ENCODE measurements at regions not wholly inside any gene's neighbourhood (a gene's known extent, or its start where the extent isn't known, plus 50 kb on each side); places are given as distances from the start of the nearest gene placed in this dataset.

DNA sequence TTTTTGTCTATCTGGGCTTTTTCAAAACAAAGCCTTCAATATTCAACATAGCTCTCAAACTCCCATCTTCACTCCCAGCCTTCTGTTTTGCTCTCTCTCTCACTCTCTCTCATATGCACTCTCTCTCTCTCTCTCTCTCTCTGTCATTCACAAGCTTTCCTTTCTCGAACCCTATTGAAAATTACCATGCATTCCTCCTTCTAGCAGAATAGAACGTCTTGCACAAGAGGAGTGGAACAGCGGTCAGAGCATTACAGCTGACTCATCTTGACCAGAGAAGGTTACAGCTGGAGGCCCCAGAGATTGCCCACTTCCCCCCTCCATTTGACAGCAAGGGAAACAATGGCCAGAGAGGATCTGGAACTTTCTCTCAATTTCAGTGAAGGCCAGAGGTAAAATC lies 51.0 kb upstream of the LIFR start:
- Histone ChIP-seq H3K36me3 (ENCODE audit: insufficient read depth, low read length) (no peaks in the 10 kb centered on the region), H3K9me3 (ENCODE audit: control insufficient read depth in 1 of 2, low read length in 2 of 2) (no peaks in the 10 kb centered on the region), H3K27me3 (ENCODE audit: insufficient read depth, low read length) (no peaks in the 10 kb centered on the region), H3K4me3 (ENCODE audit: low read length in 2 of 2) (no peak overlapping the region), H3K4me1 (ENCODE audit: insufficient read depth, low read length) (no peaks in the 10 kb centered on the region), H3K27ac (ENCODE audit: low read depth, low read length) (no peak overlapping the region)
- no peaks in the 10 kb centered on the region for H3K9me3 Mint-ChIP-seq
- intact Hi-C loops (cut with micrococcal nuclease): no loop called here
- no peak overlapping the region for H3K27ac Mint-ChIP-seq
- POLR2A ChIA-PET (ENCODE audit: partially characterized antibody): no interaction called here
- H3K4me3 Mint-ChIP-seq: no peak overlapping the region
- H3K27me3 Mint-ChIP-seq: peaks cover 3 to 10% of the 10 kb centered on the region in 2 donors
- CTCF ChIA-PET (ENCODE audit: partially characterized antibody): no interaction called here
- H3K36me3 Mint-ChIP-seq: no peaks in the 10 kb centered on the region
- DNase-seq: no peak
- no peaks in the 10 kb centered on the region for H3K4me1 Mint-ChIP-seq

GRCh38 chr5:38607930-38608564 lies 51.6 kb upstream of the LIFR start:
- POLR2A ChIA-PET (ENCODE audit: partially characterized antibody): no interaction called here
- H3K27ac ChIP-seq (ENCODE audit: low read depth, low read length): no peak overlapping the region
- H3K36me3 Mint-ChIP-seq: no peaks in the 10 kb centered on the region
- H3K4me3 Mint-ChIP-seq: no peak overlapping the region
- no peak overlapping the region for H3K27ac Mint-ChIP-seq
- no peaks in the 10 kb centered on the region for H3K4me1 ChIP-seq (ENCODE audit: insufficient read depth, low read length)
- intact Hi-C loops (cut with micrococcal nuclease): no loop called here
- no peaks in the 10 kb centered on the region for H3K4me1 Mint-ChIP-seq
- no peaks in the 10 kb centered on the region for H3K36me3 ChIP-seq (ENCODE audit: insufficient read depth, low read length)
- no peak overlapping the region for H3K4me3 ChIP-seq (ENCODE audit: low read length in 2 of 2)
- H3K27me3 Mint-ChIP-seq: peaks cover 5 to 10% of the 10 kb centered on the region in 2 donors
- H3K27me3 ChIP-seq (ENCODE audit: insufficient read depth, low read length): no peaks in the 10 kb centered on the region
- H3K9me3 Mint-ChIP-seq: no peaks in the 10 kb centered on the region
- DNase-seq: no peak
- no peaks in the 10 kb centered on the region for H3K9me3 ChIP-seq (ENCODE audit: control insufficient read depth in 1 of 2, low read length in 2 of 2)
- CTCF ChIA-PET (ENCODE audit: partially characterized antibody): no interaction called here

DNA sequence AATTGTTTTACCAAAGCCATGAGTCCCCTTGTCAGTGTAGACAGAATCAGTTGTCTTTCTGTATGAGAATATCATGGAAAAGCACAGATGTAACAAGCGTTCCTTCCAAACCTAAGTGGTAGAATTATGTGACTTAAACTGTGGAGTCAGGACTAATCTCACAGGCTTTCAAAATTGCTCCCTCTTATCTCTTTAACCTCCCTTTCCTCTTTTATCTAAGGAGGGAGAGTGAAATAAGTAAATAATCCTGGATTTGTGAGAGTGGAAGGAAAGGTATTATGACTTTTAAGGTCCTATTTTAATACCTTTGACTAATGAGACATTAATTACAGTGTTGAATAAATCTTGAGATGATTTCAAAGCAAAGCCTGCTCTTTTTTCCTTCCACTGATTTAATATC lies 52.4 kb upstream of the LIFR start:
- H3K4me3 Mint-ChIP-seq: no peak overlapping the region
- intact Hi-C loops (cut with micrococcal nuclease): no loop called here
- no peaks in the 10 kb centered on the region for H3K9me3 Mint-ChIP-seq
- H3K27me3 Mint-ChIP-seq: peaks cover 5 to 12% of the 10 kb centered on the region in 2 donors
- no peaks in the 10 kb centered on the region for H3K4me1 Mint-ChIP-seq
- Histone ChIP-seq H3K4me3 (ENCODE audit: low read length in 2 of 2) (no peak overlapping the region), H3K4me1 (ENCODE audit: insufficient read depth, low read length) (no peaks in the 10 kb centered on the region), H3K36me3 (ENCODE audit: insufficient read depth, low read length) (no peaks in the 10 kb centered on the region), H3K27ac (ENCODE audit: low read depth, low read length) (no peak overlapping the region), H3K9me3 (ENCODE audit: control insufficient read depth in 1 of 2, low read length in 2 of 2) (no peaks in the 10 kb centered on the region), H3K27me3 (ENCODE audit: insufficient read depth, low read length) (no peaks in the 10 kb centered on the region)
- no peak for DNase-seq
- ChIA-PET POLR2A (ENCODE audit: partially characterized antibody) (no interaction called here), CTCF (ENCODE audit: partially characterized antibody) (no interaction called here)
- no peak overlapping the region for H3K27ac Mint-ChIP-seq
- H3K36me3 Mint-ChIP-seq: no peaks in the 10 kb centered on the region

GRCh38 chr5:38612851-38613250 lies 56.4 kb upstream of the LIFR start:
- H3K36me3 Mint-ChIP-seq: no peaks in the 10 kb centered on the region
- CTCF ChIA-PET (ENCODE audit: partially characterized antibody): no interaction called here

DNA sequence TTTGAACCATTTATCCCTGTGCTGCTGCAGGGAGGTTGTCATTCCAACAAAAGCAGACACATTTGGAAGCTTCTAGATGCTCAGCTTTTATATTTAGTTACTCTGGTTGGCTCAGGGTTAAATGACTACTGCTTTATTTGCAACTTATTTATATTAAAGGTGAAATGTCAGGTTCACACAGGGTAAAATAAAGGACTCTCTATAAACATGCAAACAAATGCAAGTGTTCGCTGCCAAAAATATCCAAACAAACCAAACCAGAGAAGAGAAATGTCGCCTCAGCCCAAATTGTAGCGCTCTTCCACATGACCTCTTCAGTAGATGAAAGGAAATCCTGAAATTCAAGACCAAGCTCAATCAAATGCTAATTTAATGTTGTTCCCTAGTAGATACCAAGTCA lies 57.0 kb upstream of the LIFR start:
- no peaks in the 10 kb centered on the region for H3K27me3 ChIP-seq (ENCODE audit: insufficient read depth, low read length)
- ChIA-PET POLR2A (ENCODE audit: partially characterized antibody) (no interaction called here), CTCF (ENCODE audit: partially characterized antibody) (no interaction called here)
- Mint-ChIP-seq H3K4me3 (no peak overlapping the region), H3K27me3 (peaks cover 5 to 6% of the 10 kb centered on the region in 2 donors), H3K9me3 (peaks cover 2 to 15% (median 9%) of the 10 kb centered on the region in 8 donors), H3K36me3 (no peaks in the 10 kb centered on the region), H3K4me1 (no peaks in the 10 kb centered on the region), H3K27ac (no peak overlapping the region)
- no peaks in the 10 kb centered on the region for H3K36me3 ChIP-seq (ENCODE audit: insufficient read depth, low read length)
- H3K4me1 ChIP-seq (ENCODE audit: insufficient read depth, low read length): no peaks in the 10 kb centered on the region
- no peak overlapping the region for H3K4me3 ChIP-seq (ENCODE audit: low read length in 2 of 2)
- H3K27ac ChIP-seq (ENCODE audit: low read depth, low read length): no peak overlapping the region
- no peak for DNase-seq
- intact Hi-C loops (cut with micrococcal nuclease): no loop called here
- no peaks in the 10 kb centered on the region for H3K9me3 ChIP-seq (ENCODE audit: control insufficient read depth in 1 of 2, low read length in 2 of 2)

More at GRCh38 chr5:38612851-38613250, 56.4 kb upstream of the LIFR start:
- Mint-ChIP-seq H3K27ac (no peak overlapping the region), H3K4me3 (no peak overlapping the region), H3K4me1 (no peaks in the 10 kb centered on the region), H3K27me3 (peaks cover 5 to 6% of the 10 kb centered on the region in 2 donors), H3K9me3 (peaks cover under 1 to 8% (median 4%) of the 10 kb centered on the region in 8 donors)
- POLR2A ChIA-PET (ENCODE audit: partially characterized antibody): no interaction called here
- no peak for DNase-seq
- Histone ChIP-seq H3K4me1 (ENCODE audit: insufficient read depth, low read length) (no peaks in the 10 kb centered on the region), H3K27me3 (ENCODE audit: insufficient read depth, low read length) (no peaks in the 10 kb centered on the region), H3K36me3 (ENCODE audit: insufficient read depth, low read length) (no peaks in the 10 kb centered on the region), H3K4me3 (ENCODE audit: low read length in 2 of 2) (no peak overlapping the region), H3K27ac (ENCODE audit: low read depth, low read length) (no peak overlapping the region), H3K9me3 (ENCODE audit: control insufficient read depth in 1 of 2, low read length in 2 of 2) (no peaks in the 10 kb centered on the region)
- intact Hi-C loops (cut with micrococcal nuclease): no loop called here

DNA sequence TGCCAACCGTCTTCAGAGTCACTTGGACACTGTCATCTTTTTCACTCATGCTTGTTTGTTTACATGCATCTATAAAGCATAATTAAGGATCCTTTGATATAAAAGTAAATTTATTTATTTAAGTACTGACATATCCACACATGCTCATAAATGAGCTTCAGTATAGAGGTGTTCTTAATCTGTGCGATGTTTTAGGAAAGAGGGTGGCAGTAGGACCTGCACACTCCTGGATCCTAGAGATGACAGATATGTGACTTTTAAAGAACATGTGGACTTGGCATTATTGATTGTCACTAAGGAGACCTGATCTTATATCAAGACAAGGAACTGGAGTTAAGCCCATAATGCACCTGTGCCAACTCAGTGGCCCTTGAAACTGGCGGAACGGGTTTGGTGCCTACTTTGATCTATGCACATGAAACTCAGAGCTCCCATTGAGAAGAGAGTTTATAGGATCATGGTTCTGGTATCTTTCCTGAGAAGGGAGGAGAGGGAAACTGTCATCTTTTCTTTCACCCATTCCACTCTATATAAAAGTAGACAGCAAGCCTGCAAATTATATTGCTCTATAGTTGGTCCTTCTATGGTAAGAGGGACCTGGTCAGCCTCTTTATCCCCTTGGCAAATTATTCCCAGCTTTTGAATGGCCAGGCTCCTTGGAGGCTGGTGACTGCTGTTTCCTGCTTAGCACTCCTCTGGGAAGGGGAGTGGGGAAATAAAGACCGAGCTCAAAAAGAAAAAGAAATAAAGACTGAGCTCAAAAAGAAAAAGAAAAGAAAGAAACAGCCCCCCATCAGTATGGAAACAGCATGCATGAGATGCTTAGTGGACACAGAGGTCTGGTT lies 57.8 kb upstream of the LIFR start:
- ChIA-PET POLR2A (ENCODE audit: partially characterized antibody) (no interaction called here), CTCF (ENCODE audit: partially characterized antibody) (no interaction called here)
- no peak overlapping the region for H3K27ac Mint-ChIP-seq
- Histone ChIP-seq H3K36me3 (ENCODE audit: insufficient read depth, low read length) (no peaks in the 10 kb centered on the region), H3K4me3 (ENCODE audit: low read length in 2 of 2) (no peak overlapping the region), H3K27ac (ENCODE audit: low read depth, low read length) (no peak overlapping the region), H3K9me3 (ENCODE audit: control insufficient read depth in 1 of 2, low read length in 2 of 2) (no peaks in the 10 kb centered on the region), H3K4me1 (ENCODE audit: insufficient read depth, low read length) (no peaks in the 10 kb centered on the region), H3K27me3 (ENCODE audit: insufficient read depth, low read length) (no peaks in the 10 kb centered on the region)
- intact Hi-C loops (cut with micrococcal nuclease): no loop called here
- peaks cover 2 to 20% (median 16%) of the 10 kb centered on the region in 8 donors for H3K9me3 Mint-ChIP-seq
- H3K4me1 Mint-ChIP-seq: no peaks in the 10 kb centered on the region
- H3K27me3 Mint-ChIP-seq: peaks cover 5 to 6% of the 10 kb centered on the region in 2 donors
- DNase-seq: no peak
- no peaks in the 10 kb centered on the region for H3K36me3 Mint-ChIP-seq
- H3K4me3 Mint-ChIP-seq: no peak overlapping the region

DNA sequence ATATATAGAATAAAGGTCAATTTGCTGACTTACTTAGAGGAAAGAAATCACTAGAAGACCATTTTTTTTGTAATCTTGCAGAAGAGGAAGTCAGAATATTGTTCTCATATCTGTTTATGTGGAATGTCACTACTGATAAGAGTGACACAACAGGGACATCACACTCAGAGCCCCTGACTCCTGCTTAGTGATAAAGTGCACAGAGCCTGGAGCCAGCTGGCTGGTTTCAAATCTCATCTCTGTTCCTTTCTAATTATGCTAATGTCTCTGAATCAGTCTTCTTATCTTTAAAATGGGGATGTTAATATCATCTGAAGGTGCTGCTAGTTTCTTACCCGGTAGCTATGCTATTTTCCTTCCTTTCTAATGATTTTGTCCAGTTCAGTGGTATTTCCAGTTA lies 58.6 kb upstream of the LIFR start:
- Histone ChIP-seq H3K9me3 (ENCODE audit: control insufficient read depth in 1 of 2, low read length in 2 of 2) (no peaks in the 10 kb centered on the region), H3K4me3 (ENCODE audit: low read length in 2 of 2) (no peak overlapping the region), H3K27me3 (ENCODE audit: insufficient read depth, low read length) (no peaks in the 10 kb centered on the region), H3K27ac (ENCODE audit: low read depth, low read length) (no peak overlapping the region), H3K4me1 (ENCODE audit: insufficient read depth, low read length) (no peaks in the 10 kb centered on the region), H3K36me3 (ENCODE audit: insufficient read depth, low read length) (no peaks in the 10 kb centered on the region)
- no peak overlapping the region for H3K27ac Mint-ChIP-seq
- H3K4me3 Mint-ChIP-seq: no peak overlapping the region
- H3K36me3 Mint-ChIP-seq: no peaks in the 10 kb centered on the region
- DNase-seq: no peak
- ChIA-PET POLR2A (ENCODE audit: partially characterized antibody) (no interaction called here), CTCF (ENCODE audit: partially characterized antibody) (no interaction called here)
- intact Hi-C loops (cut with micrococcal nuclease): no loop called here
- H3K4me1 Mint-ChIP-seq: no peaks in the 10 kb centered on the region
- peaks cover 2 to 27% (median 20%) of the 10 kb centered on the region in 8 donors for H3K9me3 Mint-ChIP-seq
- peaks cover 1 to 3% of the 10 kb centered on the region in 2 donors for H3K27me3 Mint-ChIP-seq
